Activated naive CD4-positive, alpha-beta T cell treated with anti-CD3 and anti-CD28 coated beads, Interleukin-2, amount 10 ng/mL, durations not matched to agents 7 days and 5 days (primary cell): ENCODE measurements at regions not wholly inside any gene's neighbourhood (a gene's known extent, or its start where the extent isn't known, plus 50 kb on each side); places are given as distances from the start of the nearest gene placed in this dataset.

Source experiments
- CTCF ChIA-PET: fragments of 350-600 bp; sonication (Branson Sonifier 250); formaldehyde crosslinking; loops from one replicate; lab custom pipeline; 2021; ENCODE audit warnings: antibody characterized with exemption; lab: Charles Lee
- DNase-seq: peaks from one replicate; pipeline ENCODE4 v3.0.0-alpha.2; 2020
- H3K27ac Mint-ChIP-seq: one replicate; pipeline ENCODE4 v1.8.0; 2021; ENCODE audit warnings: mild to moderate bottlenecking, moderate library complexity, mixed read lengths
- H3K27me3 Mint-ChIP-seq: one replicate; pipeline ENCODE4 v1.8.0; 2021; ENCODE audit warnings: mild to moderate bottlenecking, mixed read lengths
- H3K36me3 Mint-ChIP-seq: one replicate; pipeline ENCODE4 v1.8.0; 2021; ENCODE audit warnings: mixed read lengths
- H3K4me1 Mint-ChIP-seq: one replicate; pipeline ENCODE4 v1.8.0; 2021; ENCODE audit warnings: mixed read lengths
- H3K4me3 Mint-ChIP-seq: one replicate; pipeline ENCODE4 v1.8.0; 2021; ENCODE audit warnings: mild to moderate bottlenecking, moderate library complexity, mixed read lengths
- H3K9me3 Mint-ChIP-seq: one replicate; pipeline ENCODE4 v1.8.0; 2021; ENCODE audit warnings: mixed read lengths

DNA sequence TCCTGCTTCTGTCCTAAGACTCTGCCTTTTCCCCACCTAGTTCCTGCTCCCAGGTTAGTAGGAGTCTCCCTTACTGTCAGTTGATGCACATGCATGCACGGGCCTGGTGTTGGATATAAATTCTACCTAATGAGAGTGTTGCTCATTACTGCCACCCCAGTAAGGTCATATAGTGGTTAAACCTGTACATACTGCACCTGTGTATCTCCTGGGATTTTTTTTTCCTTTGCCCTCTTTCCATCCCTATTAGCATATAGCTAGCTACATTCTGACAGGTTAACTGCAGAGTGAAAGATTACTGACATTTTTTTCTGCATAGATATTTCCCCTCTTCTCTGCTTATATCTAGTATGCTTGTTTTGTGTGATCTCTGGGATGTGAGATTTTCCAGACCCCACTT lies 201.5 kb upstream of the PIRT start:
- no peaks in the 10 kb centered on the region for H3K4me1 Mint-ChIP-seq
- peaks cover 3% of the 10 kb centered on the region for H3K9me3 Mint-ChIP-seq
- H3K27me3 Mint-ChIP-seq: no peaks in the 10 kb centered on the region
- no peaks in the 10 kb centered on the region for H3K36me3 Mint-ChIP-seq
- no peak overlapping the region for H3K4me3 Mint-ChIP-seq
- no peak overlapping the region for H3K27ac Mint-ChIP-seq
- CTCF ChIA-PET: no interaction called here
- DNase-seq: no peak

DNA sequence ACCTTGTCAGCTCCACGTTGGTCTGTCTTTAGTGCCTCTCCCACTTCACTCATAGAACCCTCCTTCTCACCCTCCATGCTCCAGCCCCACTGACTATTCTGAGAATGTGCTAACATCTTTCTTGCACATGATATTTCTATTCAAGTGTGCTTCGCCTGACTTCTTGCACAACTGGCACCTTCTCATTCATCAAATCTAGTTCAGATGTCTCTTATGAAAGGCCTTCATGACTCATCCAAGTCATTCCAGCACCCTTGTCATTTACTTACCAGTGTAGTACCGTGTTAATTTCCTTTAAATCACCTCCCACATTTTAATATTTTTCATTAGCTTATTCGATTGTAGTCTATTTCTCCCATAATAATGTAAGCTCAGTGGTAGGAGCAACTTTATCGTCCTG lies 197.8 kb upstream of the PIRT start:
- H3K9me3 Mint-ChIP-seq: peaks cover 11% of the 10 kb centered on the region
- no peaks in the 10 kb centered on the region for H3K27me3 Mint-ChIP-seq
- CTCF ChIA-PET: no interaction called here
- DNase-seq: no peak
- no peak overlapping the region for H3K4me3 Mint-ChIP-seq
- H3K4me1 Mint-ChIP-seq: no peaks in the 10 kb centered on the region
- H3K36me3 Mint-ChIP-seq: no peaks in the 10 kb centered on the region
- no peak overlapping the region for H3K27ac Mint-ChIP-seq

DNA sequence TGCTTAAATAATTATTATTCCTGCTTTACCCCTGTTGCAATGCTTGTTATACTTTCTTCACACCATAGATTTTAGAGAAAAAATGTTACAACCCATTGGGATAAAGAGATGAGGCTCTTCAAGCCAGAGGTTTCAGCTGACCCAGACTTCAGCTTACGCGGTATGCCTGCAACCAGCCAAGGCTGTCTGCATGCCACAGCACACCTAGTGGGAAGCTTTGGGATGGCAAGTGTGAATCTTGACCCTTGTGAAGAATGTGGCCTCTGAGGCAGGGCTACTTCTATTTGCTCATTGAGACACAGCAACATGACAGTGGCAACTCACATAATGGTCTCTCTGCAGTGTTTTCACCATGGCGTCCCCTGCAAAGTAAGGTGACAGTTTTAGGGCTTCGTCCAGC lies 193.9 kb upstream of the PIRT start:
- CTCF ChIA-PET: no interaction called here
- Mint-ChIP-seq H3K36me3 (no peaks in the 10 kb centered on the region), H3K9me3 (peaks cover 11% of the 10 kb centered on the region), H3K27ac (no peak overlapping the region), H3K27me3 (no peaks in the 10 kb centered on the region), H3K4me3 (no peak overlapping the region), H3K4me1 (no peaks in the 10 kb centered on the region)
- no peak for DNase-seq

DNA sequence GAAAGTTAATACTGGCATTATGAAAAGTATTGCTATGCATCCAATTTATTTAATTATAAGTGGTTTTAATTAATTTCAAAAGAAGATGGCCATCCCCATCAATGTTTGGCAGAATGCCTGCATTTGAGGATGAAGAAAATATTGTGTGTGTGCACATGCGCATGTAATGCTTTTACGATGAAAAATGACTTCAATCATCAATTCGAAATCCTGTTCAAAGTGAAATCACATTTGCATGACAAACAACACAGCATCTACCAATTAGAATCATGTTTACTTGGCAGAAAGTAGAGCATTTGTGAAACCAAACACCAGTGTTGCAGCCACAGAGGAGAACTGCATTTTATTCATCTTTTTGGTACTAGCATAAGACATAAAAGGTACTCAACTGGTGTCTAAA lies 191.9 kb upstream of the PIRT start:
- H3K4me1 Mint-ChIP-seq: no peaks in the 10 kb centered on the region
- CTCF ChIA-PET: no interaction called here
- H3K27ac Mint-ChIP-seq: no peak overlapping the region
- no peak for DNase-seq
- H3K36me3 Mint-ChIP-seq: no peaks in the 10 kb centered on the region
- H3K4me3 Mint-ChIP-seq: no peak overlapping the region
- no peaks in the 10 kb centered on the region for H3K27me3 Mint-ChIP-seq
- peaks cover 11% of the 10 kb centered on the region for H3K9me3 Mint-ChIP-seq

DNA sequence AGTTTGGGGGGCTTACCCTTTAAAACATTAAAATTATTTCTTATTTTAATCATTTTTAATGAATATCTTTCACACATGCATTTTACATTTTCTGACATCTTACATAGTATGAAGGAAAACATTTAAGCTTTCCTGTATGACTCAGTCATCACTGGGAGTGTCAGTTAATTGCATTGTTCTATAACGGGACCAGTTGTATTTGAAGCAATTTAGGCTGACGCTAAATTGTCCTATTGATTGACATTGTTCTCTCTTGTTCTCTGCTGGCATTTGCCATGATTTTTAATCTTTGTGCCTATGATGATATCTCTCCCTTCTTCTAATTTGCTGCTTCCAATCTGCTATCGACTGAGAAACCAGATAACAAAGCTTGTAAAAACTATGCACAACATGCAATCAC lies 190.5 kb upstream of the PIRT start:
- Mint-ChIP-seq H3K9me3 (peaks cover 9% of the 10 kb centered on the region), H3K27me3 (no peaks in the 10 kb centered on the region), H3K36me3 (no peaks in the 10 kb centered on the region), H3K4me3 (no peak overlapping the region), H3K27ac (no peak overlapping the region), H3K4me1 (no peaks in the 10 kb centered on the region)
- no peak for DNase-seq
- CTCF ChIA-PET: no interaction called here

DNA sequence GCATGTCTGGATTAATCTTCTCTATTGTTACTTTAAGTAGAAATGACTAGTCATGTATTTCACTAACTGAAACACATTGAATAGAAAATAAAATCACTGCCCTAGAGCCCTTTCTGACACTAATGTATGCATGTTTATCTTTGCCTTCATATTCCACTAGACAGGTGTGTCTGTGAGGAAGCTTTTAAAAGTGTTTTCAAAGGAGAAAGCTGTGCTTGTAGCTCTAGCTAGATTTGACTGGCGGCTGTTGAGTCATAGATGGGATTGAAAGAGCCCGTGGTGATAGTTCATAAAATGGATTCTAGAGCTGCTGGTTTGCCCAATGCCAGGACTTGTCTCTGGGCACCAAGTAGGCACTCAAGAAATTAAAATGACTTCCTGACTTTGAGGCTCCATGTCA lies 189.0 kb upstream of the PIRT start:
- no peak overlapping the region for H3K27ac Mint-ChIP-seq
- CTCF ChIA-PET: no interaction called here
- no peaks in the 10 kb centered on the region for H3K27me3 Mint-ChIP-seq

DNA sequence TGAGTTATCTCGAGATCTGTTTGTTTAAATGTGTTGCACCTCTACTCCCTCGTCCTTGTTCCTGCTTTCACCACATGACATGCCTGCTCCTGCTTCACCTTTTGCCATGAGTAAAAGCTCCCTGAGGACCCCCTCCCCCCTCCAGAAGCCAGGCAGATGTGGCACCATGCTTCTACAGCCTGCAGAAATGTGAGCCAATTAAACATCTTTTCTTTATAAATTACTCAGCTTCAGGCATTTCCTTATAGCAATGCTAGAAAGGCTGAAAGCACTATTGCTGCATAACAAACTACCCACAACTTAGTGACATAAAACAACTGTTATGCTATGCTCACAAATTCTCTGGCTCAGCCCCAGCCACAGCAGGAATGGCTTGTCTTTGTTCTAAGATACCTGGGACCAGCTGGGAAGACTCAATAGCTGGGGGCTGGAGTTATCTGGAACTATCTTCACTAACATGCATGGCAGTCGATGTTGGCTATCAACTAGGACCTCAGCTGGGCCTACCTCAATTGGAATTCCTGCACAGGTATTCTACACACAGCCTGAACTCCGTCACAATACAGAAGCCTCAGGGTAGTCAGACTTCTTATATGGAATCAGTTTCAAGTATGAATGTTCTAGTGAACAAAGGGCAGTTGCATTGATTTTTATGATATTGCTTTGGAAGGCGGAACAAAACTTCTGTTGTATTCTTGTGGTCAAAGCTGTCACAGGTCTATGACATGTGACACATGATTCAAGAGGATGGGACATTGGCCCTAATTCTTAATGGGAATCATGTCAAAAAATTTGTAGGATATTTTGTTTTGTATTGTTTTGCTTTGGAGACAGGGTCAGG lies 186.0 kb upstream of the PIRT start:
- Mint-ChIP-seq H3K4me1 (no peaks in the 10 kb centered on the region), H3K27me3 (no peaks in the 10 kb centered on the region), H3K4me3 (no peak overlapping the region), H3K9me3 (no peaks in the 10 kb centered on the region), H3K36me3 (no peaks in the 10 kb centered on the region), H3K27ac (no peak overlapping the region)
- DNase-seq: no peak
- CTCF ChIA-PET: no interaction called here

More for the DNA sequence above, 189.0 kb upstream of the PIRT start:
- H3K4me1 Mint-ChIP-seq: no peaks in the 10 kb centered on the region
- DNase-seq: no peak
- H3K4me3 Mint-ChIP-seq: no peak overlapping the region
- H3K36me3 Mint-ChIP-seq: no peaks in the 10 kb centered on the region
- peaks cover under 1% of the 10 kb centered on the region for H3K9me3 Mint-ChIP-seq

DNA sequence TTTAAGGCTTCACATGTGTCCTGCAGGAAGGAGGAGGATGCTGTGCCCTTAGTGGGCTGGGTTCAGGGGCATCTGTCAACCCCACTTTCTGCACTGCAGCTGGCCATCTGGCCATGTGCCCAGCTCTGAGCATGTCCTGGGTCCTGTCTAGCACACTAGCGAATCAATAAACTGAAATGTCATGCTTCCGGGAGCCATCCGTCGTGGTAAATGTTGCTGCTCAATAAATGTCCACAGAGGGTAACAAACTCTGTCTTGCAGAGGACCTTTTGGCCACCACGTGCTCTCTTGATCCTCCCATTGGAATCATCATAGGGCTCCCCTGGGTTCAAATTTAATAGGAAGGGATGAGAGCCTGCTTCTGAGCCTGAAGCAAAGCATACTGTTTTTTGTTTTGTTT lies 168.6 kb upstream of the PIRT start:
- Mint-ChIP-seq H3K36me3 (no peaks in the 10 kb centered on the region), H3K9me3 (peaks cover 6% of the 10 kb centered on the region), H3K4me1 (no peaks in the 10 kb centered on the region), H3K27ac (no peak overlapping the region), H3K27me3 (no peaks in the 10 kb centered on the region), H3K4me3 (no peak overlapping the region)
- CTCF ChIA-PET: no interaction called here
- no peak for DNase-seq

DNA sequence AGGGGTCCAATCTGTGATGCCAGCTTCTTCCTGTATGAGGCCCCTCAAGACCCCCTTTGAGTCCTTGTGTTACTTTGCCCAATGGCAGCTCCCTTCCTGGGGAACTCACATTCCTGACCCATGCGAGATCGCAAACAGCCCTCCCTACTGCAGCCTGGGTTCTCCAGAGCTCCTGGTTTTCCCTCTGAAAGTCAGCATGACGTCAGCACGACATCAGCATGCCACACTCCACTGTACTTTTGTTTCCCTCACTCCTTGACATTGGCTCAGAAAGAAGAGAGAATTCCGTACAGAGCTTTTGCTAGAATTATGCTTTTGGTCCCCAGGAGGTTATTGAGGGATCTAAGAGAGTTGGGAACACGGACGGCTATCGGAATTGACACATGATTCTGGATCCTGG lies 168.1 kb upstream of the PIRT start:
- Mint-ChIP-seq H3K4me3 (no peak overlapping the region), H3K27me3 (no peaks in the 10 kb centered on the region), H3K4me1 (no peaks in the 10 kb centered on the region), H3K36me3 (no peaks in the 10 kb centered on the region), H3K27ac (no peak overlapping the region), H3K9me3 (peaks cover 5% of the 10 kb centered on the region)
- DNase-seq: no peak
- CTCF ChIA-PET: no interaction called here

DNA sequence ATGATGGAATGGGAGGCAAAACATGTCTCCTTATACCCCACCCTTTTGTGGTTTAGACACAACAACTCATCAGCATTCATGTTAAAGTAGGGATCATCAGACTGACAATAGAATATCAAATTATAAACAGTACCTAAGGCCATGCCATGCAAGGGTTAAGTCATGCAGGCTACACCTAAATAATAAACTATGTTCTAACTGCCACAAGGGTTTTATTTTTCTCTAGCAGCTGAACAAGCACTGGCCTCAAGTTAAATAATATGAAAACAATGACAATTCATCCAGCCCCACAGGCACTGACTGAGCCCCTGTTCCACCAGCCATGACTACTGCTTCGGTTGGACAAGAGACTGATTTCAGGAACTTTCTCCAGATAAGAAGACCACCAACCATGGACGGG lies 164.5 kb upstream of the PIRT start:
- CTCF ChIA-PET: no interaction called here
- no peaks in the 10 kb centered on the region for H3K4me1 Mint-ChIP-seq
- no peak overlapping the region for H3K27ac Mint-ChIP-seq
- no peak overlapping the region for H3K4me3 Mint-ChIP-seq
- peaks cover 3% of the 10 kb centered on the region for H3K9me3 Mint-ChIP-seq
- H3K36me3 Mint-ChIP-seq: no peaks in the 10 kb centered on the region
- H3K27me3 Mint-ChIP-seq: no peaks in the 10 kb centered on the region
- DNase-seq: no peak

DNA sequence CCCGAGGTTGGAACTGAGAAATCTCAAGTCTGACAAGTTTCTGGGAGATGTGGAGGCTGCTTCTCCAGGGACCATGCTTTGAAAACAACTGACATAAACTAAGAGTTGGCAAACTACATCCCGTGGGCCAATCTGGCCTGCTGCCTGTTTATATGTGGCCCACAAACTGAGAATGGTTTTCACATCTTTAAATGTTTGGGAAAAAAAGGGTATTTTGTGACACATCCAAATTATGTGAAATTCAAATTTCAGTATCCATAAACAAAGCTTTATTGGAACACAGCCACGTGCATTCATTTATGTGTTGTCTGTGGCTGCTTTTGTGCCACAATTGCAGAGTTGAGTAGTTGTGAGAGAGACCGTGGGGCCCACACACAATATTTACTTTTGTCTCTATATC lies 163.8 kb upstream of the PIRT start:
- no peak for DNase-seq
- H3K36me3 Mint-ChIP-seq: no peaks in the 10 kb centered on the region
- CTCF ChIA-PET: no interaction called here
- H3K4me3 Mint-ChIP-seq: no peak overlapping the region
- no peak overlapping the region for H3K27ac Mint-ChIP-seq
- H3K9me3 Mint-ChIP-seq: peaks cover 3% of the 10 kb centered on the region
- H3K4me1 Mint-ChIP-seq: no peaks in the 10 kb centered on the region
- no peaks in the 10 kb centered on the region for H3K27me3 Mint-ChIP-seq

DNA sequence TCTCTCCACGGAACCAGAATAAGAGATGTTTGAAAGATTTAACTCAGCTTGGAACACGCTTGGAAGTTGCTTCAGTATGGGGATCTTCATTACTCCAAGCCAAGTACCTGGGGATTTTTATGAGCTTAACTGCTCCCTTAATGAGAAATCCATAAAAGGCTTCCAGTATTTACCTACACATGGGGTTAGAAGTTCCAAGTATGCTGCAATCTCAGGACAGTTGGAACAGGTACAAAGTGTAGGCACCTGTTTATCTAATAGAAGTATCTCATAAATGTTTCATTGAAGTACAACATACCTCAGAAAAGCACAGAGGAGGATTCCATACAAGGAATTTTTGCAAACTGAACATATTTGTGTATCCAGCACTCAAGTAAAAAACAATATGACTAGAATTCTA lies 161.6 kb upstream of the PIRT start:
- H3K36me3 Mint-ChIP-seq: no peaks in the 10 kb centered on the region
- H3K4me3 Mint-ChIP-seq: no peak overlapping the region
- H3K27me3 Mint-ChIP-seq: no peaks in the 10 kb centered on the region
- no peaks in the 10 kb centered on the region for H3K9me3 Mint-ChIP-seq
- CTCF ChIA-PET: no interaction called here
- no peak for DNase-seq
- no peak overlapping the region for H3K27ac Mint-ChIP-seq
- no peaks in the 10 kb centered on the region for H3K4me1 Mint-ChIP-seq

DNA sequence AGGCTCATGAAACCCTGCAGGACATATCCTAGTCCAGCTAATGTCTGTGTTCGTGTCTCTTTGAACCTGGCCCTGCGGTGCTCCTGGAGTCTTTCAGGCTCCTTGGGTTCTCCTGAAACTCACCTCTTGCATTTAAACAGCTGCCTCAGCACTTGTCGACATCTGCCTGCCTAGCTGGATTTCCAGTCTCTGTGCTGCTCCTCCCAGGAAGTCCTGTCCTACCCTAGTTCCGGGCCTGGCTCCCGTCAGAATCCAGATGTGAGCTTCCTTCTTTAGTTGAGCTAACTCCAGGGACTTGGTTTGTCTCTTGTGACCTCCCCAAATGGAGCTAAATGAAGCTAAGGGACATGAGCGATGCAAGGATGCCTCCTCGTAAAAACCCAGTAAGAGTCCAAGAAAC lies 155.2 kb upstream of the PIRT start:
- CTCF ChIA-PET: no interaction called here
- Mint-ChIP-seq H3K27me3 (no peaks in the 10 kb centered on the region), H3K9me3 (no peaks in the 10 kb centered on the region), H3K36me3 (no peaks in the 10 kb centered on the region), H3K4me1 (no peaks in the 10 kb centered on the region), H3K27ac (no peak overlapping the region), H3K4me3 (no peak overlapping the region)
- DNase-seq: no peak

DNA sequence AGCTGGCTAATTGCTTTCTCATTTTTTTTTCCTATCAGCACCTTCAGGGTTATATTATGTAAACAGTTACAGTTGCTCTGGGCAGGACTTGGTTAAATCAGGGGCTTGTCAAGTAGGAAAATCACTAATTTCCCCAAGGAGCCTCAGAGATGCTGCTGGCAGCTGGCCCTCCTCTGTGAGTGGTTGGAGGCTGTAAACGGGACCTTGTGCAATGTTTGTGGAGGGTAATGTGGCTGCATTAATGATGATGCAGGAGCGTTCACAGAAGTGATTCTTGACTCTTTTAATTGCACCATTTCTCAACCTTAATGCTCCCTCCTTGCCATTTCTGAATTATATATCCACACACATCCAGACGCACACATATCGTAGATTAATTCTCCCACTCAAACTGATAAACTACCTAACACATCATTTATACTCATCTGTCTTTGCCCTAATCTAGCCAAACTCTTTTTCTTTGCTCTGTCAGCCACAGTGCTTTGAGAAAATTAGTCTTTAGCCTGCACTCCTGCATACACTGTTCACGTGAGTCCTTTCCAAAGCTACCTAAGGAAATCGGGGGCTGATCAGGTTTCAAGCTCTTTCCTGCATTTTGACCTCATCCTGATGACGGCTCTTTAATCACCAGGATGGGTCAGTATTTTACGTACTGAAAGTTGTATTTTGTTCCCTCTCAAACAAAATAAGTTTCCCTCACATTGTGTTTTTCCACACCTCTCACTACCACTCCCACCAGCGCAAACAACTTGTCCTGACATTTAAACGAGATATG lies 154.4 kb upstream of the PIRT start:
- no peak for DNase-seq
- no peaks in the 10 kb centered on the region for H3K27me3 Mint-ChIP-seq
- H3K9me3 Mint-ChIP-seq: no peaks in the 10 kb centered on the region
- CTCF ChIA-PET: interaction anchor here (1.4 kb wide), 1 partner anchor 116 kb away, joined by 3 read pairs; no protein-coding TSS in a partner anchor
- no peaks in the 10 kb centered on the region for H3K4me1 Mint-ChIP-seq
- H3K27ac Mint-ChIP-seq: no peak overlapping the region
- H3K36me3 Mint-ChIP-seq: no peaks in the 10 kb centered on the region
- H3K4me3 Mint-ChIP-seq: no peak overlapping the region

DNA sequence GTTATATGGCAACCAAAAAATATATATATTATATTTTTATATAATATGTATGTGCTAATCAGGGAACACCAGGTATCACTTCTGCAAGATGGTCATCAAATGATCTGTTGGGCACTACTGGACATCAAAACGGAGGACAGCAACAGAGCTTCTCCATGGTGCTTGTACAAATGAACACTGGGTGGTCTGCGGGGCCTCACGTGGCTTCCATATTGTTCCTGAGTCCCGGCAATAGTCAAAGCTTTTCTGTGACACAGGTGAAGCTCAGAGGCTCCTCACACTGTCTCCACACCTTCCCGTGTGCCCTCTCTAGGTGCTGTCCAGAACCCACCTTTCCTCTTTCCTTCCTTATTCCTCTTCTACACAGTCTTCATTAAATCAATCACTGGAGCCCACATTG lies 149.9 kb upstream of the PIRT start:
- Mint-ChIP-seq H3K4me3 (no peak overlapping the region), H3K4me1 (no peaks in the 10 kb centered on the region), H3K9me3 (peaks cover 4% of the 10 kb centered on the region), H3K36me3 (no peaks in the 10 kb centered on the region), H3K27ac (no peak overlapping the region), H3K27me3 (no peaks in the 10 kb centered on the region)
- CTCF ChIA-PET: no interaction called here
- DNase-seq: no peak
